GM19239 (cell line): ENCODE measurements at regions not wholly inside any gene's neighbourhood (a gene's known extent, or its start where the extent isn't known, plus 50 kb on each side); places are given as distances from the start of the nearest gene placed in this dataset.
"Not testable (repeated sequence)": the region's sequence is repeated elsewhere in the genome, so short reads cannot be mapped to it uniquely, and the experiment has no call there.

ENCODE experiments used
- DNase-seq: peaks from one replicate; pipeline ENCODE4 v3.0.0; 2011; ENCODE audit warnings: low spot score; ENCODE audit not compliant: insufficient read length
- FAIRE-seq: peaks from 2 replicates; lab custom pipeline; 2011; peaks lifted over from hg19 to GRCh38; lab: Jason Lieb, UNC

GRCh38 chr6:5843078-5843477, 163.6 kb downstream of the NRN1 start:
- FAIRE-seq: no peak
- DNase-seq: no peak

- DNase-seq: no peak
- no peak for FAIRE-seq
Measured at GRCh38 chr6:5840734-5841390, 165.9 kb downstream of the NRN1 start.

- DNase-seq (no peak), FAIRE-seq (no peak)
Measured at GRCh38 chr6:5838656-5839396, 167.9 kb downstream of the NRN1 start.

DNA sequence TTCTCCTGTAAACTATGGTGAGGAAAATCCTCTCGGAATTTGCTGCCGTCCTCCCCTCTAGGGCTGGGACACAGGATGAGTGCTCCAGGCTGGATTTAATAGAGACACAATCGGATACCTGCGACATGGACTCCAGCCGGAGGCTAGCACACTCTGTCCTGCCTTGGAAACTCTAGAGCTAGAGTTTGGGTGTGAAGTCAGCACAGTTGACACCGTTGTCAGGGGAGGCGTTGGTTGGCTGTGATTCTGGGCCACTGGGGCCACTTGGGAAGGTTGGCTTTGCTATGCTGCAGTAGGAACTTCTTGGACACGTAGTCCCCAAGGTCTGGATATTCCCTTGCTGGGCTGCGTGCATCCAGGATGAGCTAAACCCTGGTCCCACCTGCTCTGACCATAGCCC, 169.4 kb downstream of the NRN1 start:
- FAIRE-seq (no peak), DNase-seq (no peak)

DNA sequence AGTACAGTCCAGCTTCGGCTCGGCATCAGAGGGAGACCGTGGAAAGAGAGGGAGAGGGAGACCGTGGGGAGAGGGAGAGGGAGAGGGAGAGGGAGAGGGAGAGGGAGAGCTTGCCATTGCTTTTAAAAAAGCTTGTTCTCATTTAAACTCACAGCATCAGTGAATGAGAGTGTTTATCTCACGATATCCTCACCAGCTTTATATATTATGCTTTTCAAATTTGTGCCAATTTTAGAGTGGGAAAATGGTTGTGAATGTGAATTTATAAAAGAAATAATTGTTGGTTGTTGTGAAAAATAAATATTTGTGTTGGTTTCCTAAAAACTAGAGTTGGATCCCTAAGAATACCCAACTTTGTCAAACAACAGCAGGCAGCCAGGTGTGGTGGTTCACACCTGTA, 170.1 kb downstream of the NRN1 start:
- not testable (repeated sequence) for DNase-seq, FAIRE-seq

GRCh38 chr6:5833120-5833519, 173.6 kb downstream of the NRN1 start:
- DNase-seq: no peak
- FAIRE-seq: no peak

- FAIRE-seq: no peak
Measured at GRCh38 chr6:5832668-5833067, 174.1 kb downstream of the NRN1 start.

GRCh38 chr6:5831219-5831862, 175.4 kb downstream of the NRN1 start:
- peak; percentile 96 for FAIRE-seq
- DNase-seq: peak; percentile 40

More at GRCh38 chr6:5832668-5833067, 174.1 kb downstream of the NRN1 start:
- no peak for DNase-seq

DNA sequence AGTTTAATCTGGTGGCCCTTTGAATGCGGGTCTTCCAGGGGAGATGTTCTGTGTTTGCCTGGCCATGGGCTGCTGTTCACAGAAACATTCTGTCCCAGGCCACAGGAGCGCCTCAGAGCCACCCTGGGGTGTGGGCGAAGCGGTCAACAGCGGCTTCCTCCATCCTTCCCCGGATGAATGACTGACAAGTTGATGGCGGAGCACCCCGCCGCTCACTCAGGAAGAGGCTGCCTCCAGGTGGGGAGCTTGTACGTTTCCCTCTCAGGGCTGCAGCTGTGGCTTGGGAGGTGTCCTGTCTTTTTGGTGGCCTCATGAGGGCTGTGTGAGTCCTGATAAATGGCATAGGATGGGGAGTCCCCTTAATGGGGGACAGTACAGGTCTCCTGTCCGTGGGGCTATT, 178.4 kb downstream of the NRN1 start:
- FAIRE-seq (no peak), DNase-seq (no peak)

- FAIRE-seq (no peak), DNase-seq (no peak)
Measured at GRCh38 chr6:5827056-5827904, 179.4 kb downstream of the NRN1 start.

DNA sequence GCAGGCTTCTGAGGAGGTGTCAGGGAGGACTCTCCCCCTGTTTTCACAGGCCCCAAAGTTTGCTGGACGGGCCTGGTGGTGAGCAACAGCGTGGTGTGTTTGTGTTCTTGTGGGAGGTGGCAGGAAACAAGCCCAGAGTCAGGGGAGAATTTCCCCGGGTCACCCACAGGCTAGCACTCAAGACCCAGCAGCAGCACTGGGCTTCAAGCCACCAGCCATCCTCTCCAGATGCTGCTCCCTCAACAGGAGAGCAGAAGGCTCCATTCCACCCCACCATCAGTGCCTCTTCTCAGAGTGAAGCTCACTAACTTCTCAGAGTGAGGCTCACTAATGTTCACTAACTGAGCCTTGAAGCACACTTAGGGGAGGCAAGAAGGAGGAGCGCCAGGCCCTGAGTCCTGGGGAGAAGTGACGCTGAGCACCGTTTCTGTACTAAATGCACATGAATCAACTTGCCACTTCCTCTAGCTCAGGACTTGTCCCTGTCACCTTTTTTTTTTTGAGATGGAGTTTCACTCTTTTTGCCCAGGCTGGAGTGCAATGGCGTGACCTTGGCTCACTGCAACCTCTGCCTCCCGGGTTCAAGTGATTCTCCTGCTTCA, 182.2 kb downstream of the NRN1 start:
- not testable (repeated sequence) for DNase-seq, FAIRE-seq
